Kidney tubule cell (primary cell): ENCODE measurements at regions not wholly inside any gene's neighbourhood (a gene's known extent, or its start where the extent isn't known, plus 50 kb on each side); places are given as distances from the start of the nearest gene placed in this dataset.

Experiments
- DNase-seq: peaks from one replicate; pipeline ENCODE4 v3.0.0-alpha.2; 2018; ENCODE audit warnings: low spot score

- no peak for DNase-seq
Observed at GRCh38 chr6:144729502-144729901, 444.4 kb downstream of the UTRN start.

DNA sequence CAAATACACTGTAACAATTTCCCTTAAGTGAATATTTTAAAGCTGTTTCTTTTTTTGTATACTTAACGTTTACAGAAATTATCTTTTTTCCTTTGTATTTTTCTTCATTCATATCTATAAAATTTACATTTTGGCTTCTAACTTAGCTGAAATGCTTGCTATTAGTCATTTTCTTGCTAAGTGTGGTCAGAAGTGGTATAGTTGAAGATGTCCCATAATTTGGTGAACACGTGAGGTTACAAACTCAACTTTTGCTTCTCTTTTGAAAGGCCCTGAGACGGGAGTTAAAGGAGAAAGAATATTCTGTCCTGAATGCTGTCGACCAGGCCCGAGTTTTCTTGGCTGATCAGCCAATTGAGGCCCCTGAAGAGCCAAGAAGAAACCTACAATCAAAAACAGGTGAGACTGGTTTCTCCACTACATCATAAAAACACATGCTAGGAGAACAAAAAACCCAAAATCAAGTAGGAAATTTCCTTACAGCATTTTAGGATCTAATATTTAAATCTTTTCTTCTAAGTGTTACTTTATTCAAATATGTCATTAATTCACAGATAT lies 445.0 kb downstream of the UTRN start:
- DNase-seq: no peak

DNA sequence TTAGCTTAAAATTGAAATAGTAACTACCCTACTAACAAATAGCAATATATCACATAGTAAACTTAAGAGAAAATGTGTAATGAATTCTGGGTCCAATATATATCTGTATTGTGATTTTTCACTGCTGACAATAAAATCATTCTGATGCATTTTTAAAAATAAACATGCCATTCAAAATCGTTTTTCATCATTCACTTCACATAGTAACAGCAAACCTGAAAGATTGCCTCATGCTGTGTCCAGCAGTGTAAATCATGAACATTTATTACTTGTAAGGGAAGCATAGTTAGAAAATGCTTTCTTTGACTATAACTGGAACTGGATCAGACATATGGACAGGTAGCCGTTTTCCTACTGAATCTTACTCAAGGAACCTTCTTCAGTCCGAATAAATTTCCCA lies 446.1 kb downstream of the UTRN start:
- DNase-seq: no peak

DNA sequence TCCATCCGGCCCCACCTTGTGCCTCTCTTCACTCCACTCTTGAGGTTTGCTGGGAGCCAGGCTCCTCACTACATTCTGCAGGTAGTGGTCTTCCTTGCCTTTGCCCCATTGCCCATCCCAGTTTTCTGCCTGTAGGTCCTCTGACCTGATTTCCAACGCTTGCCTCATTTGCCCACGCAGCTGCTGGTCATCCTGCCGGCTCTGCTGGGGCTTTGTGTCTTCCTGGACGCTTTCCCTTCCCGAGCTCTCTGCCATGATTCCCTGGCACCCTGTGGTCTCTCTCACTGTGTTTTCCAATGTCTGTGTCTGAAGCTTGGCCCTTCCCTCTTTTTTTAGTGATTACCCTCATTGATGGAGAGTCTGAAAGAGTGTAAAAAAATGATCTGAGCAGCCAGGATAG lies 451.6 kb downstream of the UTRN start:
- DNase-seq: no peak

GRCh38 chr6:144737998-144738397 lies 452.9 kb downstream of the UTRN start:
- no peak for DNase-seq

GRCh38 chr6:144739873-144740272 lies 454.7 kb downstream of the UTRN start:
- no peak for DNase-seq

GRCh38 chr6:144741659-144742058 lies 456.5 kb downstream of the UTRN start:
- no peak for DNase-seq

DNA sequence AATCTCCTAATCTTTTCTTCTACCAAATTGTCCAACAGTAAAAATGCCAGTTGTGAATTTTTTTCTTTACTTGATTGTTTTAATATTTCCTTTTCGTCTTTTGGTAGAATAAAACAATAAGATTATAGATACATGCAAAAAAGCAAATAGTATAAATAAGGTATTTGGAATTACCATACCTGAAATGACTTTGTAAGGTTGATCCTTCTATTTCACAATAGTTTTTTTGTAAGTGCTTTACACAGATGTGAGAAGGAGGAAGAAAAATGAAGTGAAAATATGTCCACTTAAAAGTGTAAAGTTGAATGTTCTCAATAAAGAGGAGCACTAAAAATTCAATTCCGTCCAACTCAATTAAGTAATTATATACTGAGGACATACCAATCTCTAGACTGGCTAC lies 457.6 kb downstream of the UTRN start:
- no peak for DNase-seq

DNA sequence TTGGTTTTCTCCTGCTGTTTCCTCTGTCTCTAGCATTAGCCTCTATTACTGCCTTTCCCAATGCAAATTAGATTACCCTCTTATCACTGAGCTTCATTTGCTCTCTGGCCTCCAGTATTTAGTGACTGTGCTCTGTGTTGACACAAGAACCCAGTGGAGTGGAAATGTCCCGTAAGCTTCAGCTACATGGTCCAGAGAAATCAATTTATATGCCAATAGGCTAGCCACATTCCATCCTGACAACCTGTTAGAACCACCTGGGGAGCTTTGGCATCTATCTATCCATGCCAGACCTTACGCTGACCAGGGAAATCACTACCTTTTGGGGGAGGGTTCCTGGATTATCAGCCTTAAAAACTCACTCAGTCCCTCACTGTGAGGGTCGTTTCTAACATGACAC lies 459.6 kb downstream of the UTRN start:
- DNase-seq: no peak

DNA sequence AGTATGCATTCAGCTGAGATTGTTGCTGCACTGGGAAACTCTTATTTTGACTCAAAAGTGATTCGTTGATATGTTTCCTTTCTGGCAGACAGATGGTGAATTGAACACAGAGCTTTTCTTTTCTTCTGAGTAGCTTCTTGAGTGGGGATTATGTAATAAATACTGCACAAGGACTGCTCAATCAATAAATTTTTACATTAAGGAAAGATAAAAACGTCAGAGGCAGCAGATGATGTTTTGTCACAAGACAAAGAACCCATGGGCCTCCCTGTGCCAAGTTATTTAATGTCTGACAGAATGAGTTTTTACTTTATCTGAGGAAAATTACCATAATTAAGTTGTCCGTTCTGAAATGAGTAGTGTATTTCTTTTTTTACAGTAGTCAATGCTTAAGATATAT lies 460.3 kb downstream of the UTRN start:
- no peak for DNase-seq

GRCh38 chr6:144746902-144747469 lies 461.9 kb downstream of the UTRN start:
- no peak for DNase-seq

- DNase-seq: no peak
Observed at GRCh38 chr6:144749263-144749662, 464.1 kb downstream of the UTRN start.

GRCh38 chr6:144753023-144753705 lies 468.0 kb downstream of the UTRN start:
- no peak for DNase-seq

- no peak for DNase-seq
Observed at GRCh38 chr6:144756469-144756868, 471.3 kb downstream of the UTRN start.

DNA sequence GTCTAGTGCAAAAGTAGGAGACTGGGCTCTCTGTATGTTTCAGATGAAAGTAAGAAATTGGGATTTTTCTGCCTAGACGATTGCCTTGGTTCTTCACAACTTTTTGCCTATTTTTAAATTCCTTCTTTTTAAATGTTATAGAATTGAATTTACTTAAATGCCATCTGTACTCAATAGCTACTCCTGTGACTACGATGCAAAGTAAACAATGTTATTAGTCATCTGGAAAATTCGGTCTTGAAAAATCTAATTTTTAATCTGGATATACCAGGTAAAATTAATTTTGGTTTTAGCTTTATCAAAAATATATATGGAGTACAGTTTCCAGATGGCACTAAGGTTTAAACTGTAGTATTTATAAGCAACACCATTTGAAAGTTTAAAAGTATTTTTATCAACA lies 472.2 kb downstream of the UTRN start:
- no peak for DNase-seq

DNA sequence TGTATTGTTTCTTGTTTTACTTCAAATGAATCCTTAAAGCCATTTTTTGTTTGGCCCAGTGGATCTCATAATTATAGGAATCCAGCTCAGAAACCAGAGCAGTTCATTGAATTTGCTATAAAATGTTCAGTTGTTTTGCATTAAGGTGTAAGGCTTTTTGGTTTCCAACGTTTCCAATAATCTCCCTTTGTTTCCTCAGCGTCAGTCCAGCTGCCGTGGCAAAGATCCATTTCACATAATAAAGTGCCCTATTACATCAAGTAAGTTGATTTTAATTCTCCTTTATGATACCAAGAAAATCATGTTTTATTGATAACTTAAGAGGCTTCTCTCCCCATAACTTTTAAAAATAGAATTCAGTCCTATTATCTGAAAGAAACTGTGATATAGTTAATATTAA lies 472.6 kb downstream of the UTRN start:
- DNase-seq: no peak

DNA sequence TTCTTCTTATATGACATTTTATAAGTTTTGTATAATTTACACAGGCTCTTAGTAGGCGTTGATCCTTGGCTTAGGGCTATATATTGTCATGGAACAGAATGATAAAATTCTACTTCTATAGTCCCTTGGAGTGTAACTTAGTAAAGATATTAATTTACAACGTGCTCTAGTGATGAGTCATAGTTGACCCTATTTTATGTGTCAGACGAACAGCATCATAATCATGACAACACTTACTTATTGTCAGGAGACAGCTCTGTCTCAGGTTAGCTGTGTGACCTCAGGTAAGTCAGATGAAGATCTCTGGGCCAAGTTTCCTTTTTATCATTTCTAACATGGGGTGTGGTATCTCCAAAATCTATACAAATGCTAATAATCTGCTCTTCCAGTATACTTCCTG lies 473.5 kb downstream of the UTRN start:
- peak; percentile 60 for DNase-seq

- DNase-seq: no peak
Observed at GRCh38 chr6:144762469-144762868, 477.3 kb downstream of the UTRN start.

- no peak for DNase-seq
Observed at GRCh38 chr6:144767051-144767450, 481.9 kb downstream of the UTRN start.

DNA sequence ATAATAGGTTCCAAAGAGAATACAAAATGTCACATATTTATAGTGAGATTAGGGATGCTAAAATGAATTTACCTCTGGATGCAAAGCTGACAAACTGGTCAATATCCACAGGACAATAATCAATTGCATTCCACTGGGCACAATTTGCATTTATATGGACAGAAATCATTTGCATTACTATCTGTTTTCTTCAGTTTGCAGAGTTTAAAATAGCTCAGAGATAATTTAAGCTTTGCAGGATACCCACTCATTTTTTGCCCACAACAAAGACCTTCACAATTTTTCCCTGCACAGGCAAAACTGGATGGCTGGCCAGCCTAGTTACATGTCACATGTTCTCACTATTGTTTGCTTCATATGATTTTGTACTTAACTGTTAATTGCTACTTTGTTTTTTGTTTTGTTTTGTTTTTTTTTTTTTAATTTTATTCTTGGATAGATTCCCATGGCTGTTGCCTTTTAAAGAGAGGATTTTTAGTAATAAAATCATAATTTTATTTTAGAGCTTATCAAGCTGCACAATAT lies 483.5 kb downstream of the UTRN start:
- DNase-seq: no peak

- DNase-seq: no peak
Observed at GRCh38 chr6:144769142-144769541, 484.0 kb downstream of the UTRN start.

GRCh38 chr6:144776031-144776819 lies 491.1 kb downstream of the UTRN start:
- DNase-seq: peak; percentile 61

DNA sequence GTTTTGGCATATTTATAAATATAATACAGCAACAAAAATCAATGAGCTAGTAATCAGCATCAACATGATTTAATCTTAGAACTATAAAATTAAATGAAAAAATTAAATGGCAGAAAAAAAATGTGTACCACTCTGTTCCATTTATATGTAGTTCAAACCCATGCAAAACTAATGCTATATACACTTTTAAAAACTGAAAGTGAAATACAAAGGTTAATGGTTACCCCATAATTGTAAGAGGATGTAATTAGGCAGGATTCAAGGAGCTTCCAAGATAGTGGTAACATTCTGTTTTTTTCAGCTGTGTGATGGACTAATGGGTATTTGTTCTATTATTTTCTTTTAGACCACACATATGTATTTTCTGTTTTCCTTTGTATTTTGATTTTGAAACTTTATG lies 492.1 kb downstream of the UTRN start:
- no peak for DNase-seq
